ENCODE measurements at regions not wholly inside any gene's neighbourhood (a gene's known extent, or its start where the extent isn't known, plus 50 kb on each side); places are given as distances from the start of the nearest gene placed in this dataset.

- POLR2A ChIA-PET = no interaction called here
- no peak for TF ChIP-seq CTCF (IDR thresholded peaks at IDR 0.05; ENCODE audit: insufficient read depth, low read length, missing control alignments)
- no peak for DNase-seq (ENCODE audit: low read depth, low spot score)
- H3K4me3 ChIP-seq (ENCODE audit: low read depth, low read length) = no peak overlapping the region
- CTCF ChIA-PET = interaction anchor here (1.3 to 2.4 kb wide), 3 partner anchors 8 to 15 kb away, joined by 3 to 6 read pairs (median 5); no protein-coding TSS in a partner anchor
Observed at GRCh38 chr9:115980976-115981375, 172.6 kb upstream of the PAPPA start.

- TF ChIP-seq CTCF (IDR thresholded peaks at IDR 0.05; ENCODE audit: insufficient read depth, low read length, missing control alignments) = no peak
- H3K4me3 ChIP-seq (ENCODE audit: low read depth, low read length) = no peak overlapping the region
- CTCF ChIA-PET = interaction anchor here (2.4 kb wide), 1 partner anchor 10 kb away, joined by 5 read pairs; no protein-coding TSS in a partner anchor
- POLR2A ChIA-PET = no interaction called here
- DNase-seq (ENCODE audit: low read depth, low spot score) = no peak
Observed at GRCh38 chr9:115983366-115983765, 170.2 kb upstream of the PAPPA start.

GRCh38 chr9:115985657-115986056 lies 167.9 kb upstream of the PAPPA start:
- DNase-seq (ENCODE audit: low read depth, low spot score) = no peak
- no peak overlapping the region for H3K4me3 ChIP-seq (ENCODE audit: low read depth, low read length)
- ChIA-PET POLR2A (no interaction called here), CTCF (interaction anchor here (1.4 kb wide), 1 partner anchor 13 kb away, joined by 4 read pairs; no protein-coding TSS in a partner anchor)
- TF ChIP-seq CTCF (IDR thresholded peaks at IDR 0.05; ENCODE audit: insufficient read depth, low read length, missing control alignments) = no peak

- POLR2A ChIA-PET = no interaction called here
- TF ChIP-seq CTCF (IDR thresholded peaks at IDR 0.05; ENCODE audit: insufficient read depth, low read length, missing control alignments) = no peak
- no peak overlapping the region for H3K4me3 ChIP-seq (ENCODE audit: low read depth, low read length)
- DNase-seq (ENCODE audit: low read depth, low spot score) = no peak
- CTCF ChIA-PET = interaction anchor here (1.3 to 1.4 kb wide), 2 partner anchors 12 to 20 kb away, joined by 3 to 4 read pairs; no protein-coding TSS in a partner anchor
Observed at GRCh38 chr9:115986508-115986907, 167.1 kb upstream of the PAPPA start.

GRCh38 chr9:115988701-115989100 lies 164.9 kb upstream of the PAPPA start:
- POLR2A ChIA-PET = no interaction called here
- no peak for TF ChIP-seq CTCF (IDR thresholded peaks at IDR 0.05; ENCODE audit: insufficient read depth, low read length, missing control alignments)
- DNase-seq (ENCODE audit: low read depth, low spot score) = no peak
- CTCF ChIA-PET = interaction anchor here (1.1 to 2.3 kb wide), 3 partner anchors 10 to 160 kb away, joined by 3 to 7 read pairs (median 5); no protein-coding TSS in a partner anchor
- H3K4me3 ChIP-seq (ENCODE audit: low read depth, low read length) = no peak overlapping the region

GRCh38 chr9:115989831-115990230 lies 163.8 kb upstream of the PAPPA start:
- CTCF ChIA-PET = interaction anchor here (1.4 kb wide), 1 partner anchor 9 kb away, joined by 3 read pairs; no protein-coding TSS in a partner anchor
- POLR2A ChIA-PET = no interaction called here

More at GRCh38 chr9:115989831-115990230, 163.8 kb upstream of the PAPPA start:
- no peak for DNase-seq (ENCODE audit: low read depth, low spot score)
- no peak overlapping the region for H3K4me3 ChIP-seq (ENCODE audit: low read depth, low read length)
- no peak for TF ChIP-seq CTCF (IDR thresholded peaks at IDR 0.05; ENCODE audit: insufficient read depth, low read length, missing control alignments)
